ENCODE measurements at regions not wholly inside any gene's neighbourhood (a gene's known extent, or its start where the extent isn't known, plus 50 kb on each side); places are given as distances from the start of the nearest gene placed in this dataset.

- no peak for DNase-seq (ENCODE audit: low spot score)
- Mint-ChIP-seq H3K4me3 (ENCODE audit: unreplicated experiment) (no peak overlapping the region), H3K27me3 (ENCODE audit: unreplicated experiment) (peaks cover 2% of the 10 kb centered on the region), H3K36me3 (ENCODE audit: low read depth, unreplicated experiment) (no peaks in the 10 kb centered on the region), H3K4me1 (ENCODE audit: unreplicated experiment) (no peaks in the 10 kb centered on the region), H3K9me3 (ENCODE audit: unreplicated experiment) (peaks cover 4% of the 10 kb centered on the region), H3K27ac (ENCODE audit: unreplicated experiment) (no peak overlapping the region)
- TF ChIP-seq CTCF (IDR thresholded peaks at IDR 0.05; ENCODE audit: unreplicated experiment) = no peak
Observed at GRCh38 chr12:118467641-118468305, 91.4 kb downstream of the SUDS3 start.

GRCh38 chr12:118472940-118473339, 96.6 kb downstream of the SUDS3 start:
- H3K4me3 Mint-ChIP-seq (ENCODE audit: unreplicated experiment) = no peak overlapping the region
- H3K27me3 Mint-ChIP-seq (ENCODE audit: unreplicated experiment) = peaks cover 2% of the 10 kb centered on the region
- no peaks in the 10 kb centered on the region for H3K4me1 Mint-ChIP-seq (ENCODE audit: unreplicated experiment)
- H3K27ac Mint-ChIP-seq (ENCODE audit: unreplicated experiment) = no peak overlapping the region
- DNase-seq (ENCODE audit: low spot score) = no peak
- no peak for TF ChIP-seq CTCF (IDR thresholded peaks at IDR 0.05; ENCODE audit: unreplicated experiment)
- no peaks in the 10 kb centered on the region for H3K36me3 Mint-ChIP-seq (ENCODE audit: low read depth, unreplicated experiment)
- H3K9me3 Mint-ChIP-seq (ENCODE audit: unreplicated experiment) = peaks cover 4% of the 10 kb centered on the region

GRCh38 chr12:118480235-118480634, 103.9 kb downstream of the SUDS3 start:
- Mint-ChIP-seq H3K4me3 (ENCODE audit: unreplicated experiment) (no peak overlapping the region), H3K4me1 (ENCODE audit: unreplicated experiment) (no peaks in the 10 kb centered on the region), H3K9me3 (ENCODE audit: unreplicated experiment) (no peaks in the 10 kb centered on the region), H3K36me3 (ENCODE audit: low read depth, unreplicated experiment) (no peaks in the 10 kb centered on the region), H3K27me3 (ENCODE audit: unreplicated experiment) (peaks cover 4% of the 10 kb centered on the region), H3K27ac (ENCODE audit: unreplicated experiment) (no peak overlapping the region)
- no peak for DNase-seq (ENCODE audit: low spot score)
- no peak for TF ChIP-seq CTCF (IDR thresholded peaks at IDR 0.05; ENCODE audit: unreplicated experiment)

- TF ChIP-seq CTCF (IDR thresholded peaks at IDR 0.05; ENCODE audit: unreplicated experiment) = no peak
- peaks cover 20% of the 10 kb centered on the region for H3K9me3 Mint-ChIP-seq (ENCODE audit: unreplicated experiment)
- peaks cover 5% of the 10 kb centered on the region for H3K27me3 Mint-ChIP-seq (ENCODE audit: unreplicated experiment)
- H3K27ac Mint-ChIP-seq (ENCODE audit: unreplicated experiment) = no peak overlapping the region
- H3K36me3 Mint-ChIP-seq (ENCODE audit: low read depth, unreplicated experiment) = peaks cover 8% of the 10 kb centered on the region
- no peak overlapping the region for H3K4me3 Mint-ChIP-seq (ENCODE audit: unreplicated experiment)
- no peaks in the 10 kb centered on the region for H3K4me1 Mint-ChIP-seq (ENCODE audit: unreplicated experiment)
- DNase-seq (ENCODE audit: low spot score) = no peak
Observed at GRCh38 chr12:118488034-118488433, 111.7 kb downstream of the SUDS3 start.

- no peak for TF ChIP-seq CTCF (IDR thresholded peaks at IDR 0.05; ENCODE audit: unreplicated experiment)
- H3K27me3 Mint-ChIP-seq (ENCODE audit: unreplicated experiment) = peaks cover 1% of the 10 kb centered on the region
- H3K36me3 Mint-ChIP-seq (ENCODE audit: low read depth, unreplicated experiment) = peaks cover 3% of the 10 kb centered on the region
- DNase-seq (ENCODE audit: low spot score) = no peak
- H3K4me3 Mint-ChIP-seq (ENCODE audit: unreplicated experiment) = no peak overlapping the region
- H3K4me1 Mint-ChIP-seq (ENCODE audit: unreplicated experiment) = no peaks in the 10 kb centered on the region
- peaks cover 5% of the 10 kb centered on the region for H3K9me3 Mint-ChIP-seq (ENCODE audit: unreplicated experiment)
- H3K27ac Mint-ChIP-seq (ENCODE audit: unreplicated experiment) = no peak overlapping the region
Observed at GRCh38 chr12:118493962-118494361, 117.6 kb downstream of the SUDS3 start.

Measured in endothelial cell (in vitro differentiated cells).